ENCODE measurements at regions not wholly inside any gene's neighbourhood (a gene's known extent, or its start where the extent isn't known, plus 50 kb on each side); places are given as distances from the start of the nearest gene placed in this dataset.
"Not testable (repeated sequence)": the region's sequence is repeated elsewhere in the genome, so short reads cannot be mapped to it uniquely, and the experiment has no call there.

DNA sequence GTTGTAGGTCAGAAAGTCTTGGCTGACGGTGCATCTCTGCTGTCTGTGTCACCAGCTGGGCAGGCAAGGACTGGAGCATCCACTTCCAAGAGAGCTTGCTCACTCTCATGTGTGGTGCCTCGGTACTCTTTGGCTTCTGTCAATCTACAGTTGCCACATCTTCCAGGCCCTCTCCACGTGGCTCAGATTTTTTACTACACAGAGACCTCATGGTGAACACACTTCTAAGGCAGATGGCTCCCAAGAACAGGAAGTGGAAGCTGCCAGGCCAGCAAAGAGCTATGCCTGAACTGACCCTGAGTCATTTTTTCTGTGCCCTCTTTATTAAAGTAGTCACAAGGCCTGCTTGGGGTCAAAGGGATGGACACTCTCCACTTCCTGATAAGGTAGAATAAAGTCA lies 351.5 kb upstream of the AUTS2 start:
- Histone ChIP-seq H3K36me3 (ENCODE audit: control insufficient read depth in 1 of 2, insufficient read depth in 2 of 2, low read depth in 1 of 2, low read length in 2 of 2) (no peaks in the 10 kb centered on the region), H3K4ac (ENCODE audit: low read depth in 1 of 2, low read length in 2 of 2) (no peak overlapping the region), H2BK12ac (ENCODE audit: low read length in 2 of 2) (no peak overlapping the region), H3K18ac (ENCODE audit: low read depth in 1 of 2, low read length in 2 of 2) (no peak overlapping the region), H3K4me1 (ENCODE audit: control insufficient read depth, insufficient read depth, low read depth, low read length) (peaks cover 4% of the 10 kb centered on the region), H2BK120ac (ENCODE audit: low read depth, low read length) (no peak overlapping the region), H3K4me2 (ENCODE audit: low read length, poor library complexity, severe bottlenecking) (no peak overlapping the region), H3K79me1 (replicated peaks; ENCODE audit: low read length, poor library complexity, severe bottlenecking) (no peaks in the 10 kb centered on the region), H3K14ac (ENCODE audit: low read length in 2 of 2) (no peak overlapping the region), H3K4me3 (ENCODE audit: insufficient read depth in 1 of 2, low read depth in 1 of 2, low read length in 2 of 2) (no peak overlapping the region), H2AFZ (ENCODE audit: low read depth, low read length) (no peak overlapping the region), H3K23ac (ENCODE audit: low read length in 2 of 2) (no peak overlapping the region), H4K91ac (ENCODE audit: low read length) (no peak overlapping the region), H3K27me3 (ENCODE audit: control insufficient read depth in 1 of 2, insufficient read depth in 1 of 2, low read length in 2 of 2) (no peaks in the 10 kb centered on the region), H3K9ac (ENCODE audit: low read length) (no peak overlapping the region), H3K27ac (ENCODE audit: low read length, poor library complexity, severe bottlenecking) (no peak overlapping the region), H4K8ac (ENCODE audit: low read length) (no peak overlapping the region), H3K9me3 (ENCODE audit: control insufficient read depth, low read length) (peaks cover 5% of the 10 kb centered on the region), H2BK5ac (ENCODE audit: low read depth, low read length, poor library complexity, severe bottlenecking) (no peak overlapping the region), H2BK15ac (ENCODE audit: low read depth, poor library complexity, severe bottlenecking) (no peak overlapping the region), H2AK5ac (ENCODE audit: low read length, severe bottlenecking) (no peak overlapping the region)
- WGBS = 58% methylated on average over 3 of the region's 3 CpGs
- no peak for DNase-seq

DNA sequence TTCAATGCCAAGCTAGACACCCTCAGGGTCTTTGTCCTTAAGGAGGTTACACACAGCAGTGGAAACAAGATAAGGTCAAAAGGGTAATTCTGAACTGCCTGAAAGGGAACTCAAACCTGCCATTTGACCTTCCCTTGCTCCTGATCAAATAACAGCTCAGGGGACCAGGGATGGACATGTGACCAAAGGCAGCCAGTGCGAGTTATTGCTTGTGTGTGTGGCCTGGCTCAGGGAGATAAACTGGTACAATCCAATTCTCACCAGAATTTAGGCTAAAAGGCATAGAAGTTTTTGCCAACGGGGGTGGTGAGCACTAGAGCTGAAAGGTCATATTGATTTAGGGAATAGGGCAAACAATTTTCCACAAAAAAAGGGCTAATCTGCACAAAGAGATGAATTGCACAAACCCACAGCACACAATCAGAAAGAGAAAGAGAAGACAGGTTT lies 349.9 kb upstream of the AUTS2 start:
- H3K4me2 ChIP-seq (ENCODE audit: low read length, poor library complexity, severe bottlenecking); H4K91ac ChIP-seq (ENCODE audit: low read length); H3K14ac ChIP-seq (ENCODE audit: low read length in 2 of 2); H3K23ac ChIP-seq (ENCODE audit: low read length in 2 of 2); H3K9ac ChIP-seq (ENCODE audit: low read length); H3K4me3 ChIP-seq (ENCODE audit: insufficient read depth in 1 of 2, low read depth in 1 of 2, low read length in 2 of 2); H2AFZ ChIP-seq (ENCODE audit: low read depth, low read length); H3K27ac ChIP-seq (ENCODE audit: low read length, poor library complexity, severe bottlenecking); H3K4ac ChIP-seq (ENCODE audit: low read depth in 1 of 2, low read length in 2 of 2); H3K36me3 ChIP-seq (ENCODE audit: control insufficient read depth in 1 of 2, insufficient read depth in 2 of 2, low read depth in 1 of 2, low read length in 2 of 2); H3K27me3 ChIP-seq (ENCODE audit: control insufficient read depth in 1 of 2, insufficient read depth in 1 of 2, low read length in 2 of 2); H3K9me3 ChIP-seq (ENCODE audit: control insufficient read depth, low read length); H2BK5ac ChIP-seq (ENCODE audit: low read depth, low read length, poor library complexity, severe bottlenecking); H2AK5ac ChIP-seq (ENCODE audit: low read length, severe bottlenecking); H2BK12ac ChIP-seq (ENCODE audit: low read length in 2 of 2); DNase-seq; H2BK120ac ChIP-seq (ENCODE audit: low read depth, low read length); H2BK15ac ChIP-seq (ENCODE audit: low read depth, poor library complexity, severe bottlenecking); H3K18ac ChIP-seq (ENCODE audit: low read depth in 1 of 2, low read length in 2 of 2); H3K4me1 ChIP-seq (ENCODE audit: control insufficient read depth, insufficient read depth, low read depth, low read length); H3K79me1 ChIP-seq (replicated peaks; ENCODE audit: low read length, poor library complexity, severe bottlenecking); H4K8ac ChIP-seq (ENCODE audit: low read length): not testable (repeated sequence)
- 29% methylated on average over 1 of the region's 2 CpGs for WGBS

DNA sequence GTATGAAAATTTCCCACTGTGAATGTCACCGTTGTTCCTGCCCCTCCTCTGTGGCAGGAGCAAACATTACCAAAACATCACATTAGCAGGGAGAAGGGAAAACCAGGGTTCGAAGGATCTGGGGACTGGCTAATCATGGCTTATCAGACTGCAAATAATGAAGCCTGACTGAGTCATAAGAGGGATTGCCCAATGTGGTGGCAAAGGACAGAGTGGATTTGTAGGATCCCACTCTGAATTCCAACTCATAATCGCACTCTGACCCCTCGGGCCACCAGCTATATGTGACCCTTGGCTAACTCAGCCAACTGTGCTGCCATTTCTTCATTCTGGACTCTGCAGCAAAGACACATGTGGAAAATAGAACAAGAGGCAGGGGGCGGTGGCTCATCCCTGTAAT lies 347.3 kb upstream of the AUTS2 start:
- Histone ChIP-seq H3K18ac (ENCODE audit: low read depth in 1 of 2, low read length in 2 of 2) (no peak overlapping the region), H3K9me3 (ENCODE audit: control insufficient read depth, low read length) (peaks cover 6% of the 10 kb centered on the region)

DNA sequence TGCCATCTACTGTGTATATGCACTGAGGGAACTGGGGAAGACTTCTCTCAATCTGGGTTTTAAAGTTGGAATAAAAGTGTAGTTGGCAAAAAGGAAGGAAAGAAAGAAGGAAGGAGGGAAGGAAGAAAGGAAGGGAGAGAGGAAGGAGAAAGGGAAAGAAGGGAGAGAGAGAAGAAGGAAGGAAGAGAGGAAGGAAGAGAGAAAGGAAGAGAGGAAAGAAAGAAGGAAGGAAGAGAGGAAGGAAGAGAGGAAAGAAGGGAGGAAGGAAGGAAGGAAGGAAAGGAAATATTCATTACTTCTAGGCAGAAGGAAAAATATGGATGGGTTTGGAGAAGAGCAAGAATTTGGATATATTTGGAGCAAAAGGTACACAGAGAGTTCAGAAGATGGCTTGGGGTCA lies 343.6 kb upstream of the AUTS2 start:
- Histone ChIP-seq H3K18ac (ENCODE audit: low read depth in 1 of 2, low read length in 2 of 2) (no peak overlapping the region), H4K8ac (ENCODE audit: low read length) (no peak overlapping the region), H3K27me3 (ENCODE audit: control insufficient read depth in 1 of 2, insufficient read depth in 1 of 2, low read length in 2 of 2) (peaks cover 0 to 25% of the 10 kb centered on the region in 2 experiments), H3K9ac (ENCODE audit: low read length) (no peak overlapping the region), H2BK12ac (ENCODE audit: low read length in 2 of 2) (no peak overlapping the region), H3K27ac (ENCODE audit: low read length, poor library complexity, severe bottlenecking) (no peak overlapping the region), H3K23ac (ENCODE audit: low read length in 2 of 2) (no peak overlapping the region), H3K36me3 (ENCODE audit: control insufficient read depth in 1 of 2, insufficient read depth in 2 of 2, low read depth in 1 of 2, low read length in 2 of 2) (no peaks in the 10 kb centered on the region), H2AK5ac (ENCODE audit: low read length, severe bottlenecking) (no peak overlapping the region), H3K4ac (ENCODE audit: low read depth in 1 of 2, low read length in 2 of 2) (no peak overlapping the region), H3K14ac (ENCODE audit: low read length in 2 of 2) (no peak overlapping the region), H3K4me1 (ENCODE audit: control insufficient read depth, insufficient read depth, low read depth, low read length) (no peaks in the 10 kb centered on the region), H3K4me3 (ENCODE audit: insufficient read depth in 1 of 2, low read depth in 1 of 2, low read length in 2 of 2) (no peak overlapping the region), H3K9me3 (ENCODE audit: control insufficient read depth, low read length) (peaks cover 6% of the 10 kb centered on the region), H2BK120ac (ENCODE audit: low read depth, low read length) (no peak overlapping the region), H3K4me2 (ENCODE audit: low read length, poor library complexity, severe bottlenecking) (no peak overlapping the region), H4K91ac (ENCODE audit: low read length) (no peak overlapping the region), H2BK15ac (ENCODE audit: low read depth, poor library complexity, severe bottlenecking) (no peak overlapping the region), H2AFZ (ENCODE audit: low read depth, low read length) (no peak overlapping the region), H3K79me1 (replicated peaks; ENCODE audit: low read length, poor library complexity, severe bottlenecking) (no peaks in the 10 kb centered on the region), H2BK5ac (ENCODE audit: low read depth, low read length, poor library complexity, severe bottlenecking) (no peak overlapping the region)
- no peak for DNase-seq

More for the DNA sequence above, 347.3 kb upstream of the AUTS2 start:
- H3K79me1 ChIP-seq (replicated peaks; ENCODE audit: low read length, poor library complexity, severe bottlenecking) = no peaks in the 10 kb centered on the region
- H3K27me3 ChIP-seq (ENCODE audit: control insufficient read depth in 1 of 2, insufficient read depth in 1 of 2, low read length in 2 of 2) = peaks cover 0 to 8% of the 10 kb centered on the region in 2 experiments
- no peak overlapping the region for H2BK15ac ChIP-seq (ENCODE audit: low read depth, poor library complexity, severe bottlenecking)
- H3K36me3 ChIP-seq (ENCODE audit: control insufficient read depth in 1 of 2, insufficient read depth in 2 of 2, low read depth in 1 of 2, low read length in 2 of 2) = no peaks in the 10 kb centered on the region
- H3K9ac ChIP-seq (ENCODE audit: low read length) = no peak overlapping the region
- H3K4me2 ChIP-seq (ENCODE audit: low read length, poor library complexity, severe bottlenecking) = no peak overlapping the region
- no peak overlapping the region for H3K4me3 ChIP-seq (ENCODE audit: insufficient read depth in 1 of 2, low read depth in 1 of 2, low read length in 2 of 2)
- no peak overlapping the region for H3K23ac ChIP-seq (ENCODE audit: low read length in 2 of 2)
- H3K14ac ChIP-seq (ENCODE audit: low read length in 2 of 2) = no peak overlapping the region
- H3K27ac ChIP-seq (ENCODE audit: low read length, poor library complexity, severe bottlenecking) = no peak overlapping the region
- H2BK5ac ChIP-seq (ENCODE audit: low read depth, low read length, poor library complexity, severe bottlenecking) = no peak overlapping the region
- H2BK120ac ChIP-seq (ENCODE audit: low read depth, low read length) = no peak overlapping the region
- H2AK5ac ChIP-seq (ENCODE audit: low read length, severe bottlenecking) = no peak overlapping the region
- H2AFZ ChIP-seq (ENCODE audit: low read depth, low read length) = no peak overlapping the region
- no peak for DNase-seq
- H3K4ac ChIP-seq (ENCODE audit: low read depth in 1 of 2, low read length in 2 of 2) = no peak overlapping the region
- WGBS = 91% methylated on average over 3 of the region's 5 CpGs
- no peak overlapping the region for H4K8ac ChIP-seq (ENCODE audit: low read length)
- peaks cover under 1% of the 10 kb centered on the region for H3K4me1 ChIP-seq (ENCODE audit: control insufficient read depth, insufficient read depth, low read depth, low read length)
- no peak overlapping the region for H4K91ac ChIP-seq (ENCODE audit: low read length)
- no peak overlapping the region for H2BK12ac ChIP-seq (ENCODE audit: low read length in 2 of 2)
